GM12891 (cell line): ENCODE measurements at regions not wholly inside any gene's neighbourhood (a gene's known extent, or its start where the extent isn't known, plus 50 kb on each side); places are given as distances from the start of the nearest gene placed in this dataset.

ENCODE experiments used
- DNase-seq: peaks from one replicate; pipeline ENCODE4 v3.0.0; 2011; ENCODE audit warnings: low spot score; ENCODE audit not compliant: insufficient read length
- FAIRE-seq: peaks from 2 replicates; lab custom pipeline; 2011; peaks lifted over from hg19 to GRCh38; lab: Jason Lieb, UNC
- PAX5 ChIP-seq: IDR thresholded peaks from 2 replicates; pipeline ENCODE4 v1.6.1; 2011; ENCODE audit warnings: low read length, moderate library complexity, mild to moderate bottlenecking; ENCODE audit not compliant: insufficient read depth, severe bottlenecking
- POLR2A ChIP-seq: IDR thresholded peaks from 2 replicates; pipeline ENCODE4 v1.6.1; 2011; ENCODE audit warnings: low read depth, low read length, control low read depth
- POLR2AphosphoS5 ChIP-seq: IDR thresholded peaks from 2 replicates; pipeline ENCODE4 v1.6.1; 2011; ENCODE audit warnings: low read depth, low read length, control low read depth
- POU2F2 ChIP-seq: IDR thresholded peaks from 2 replicates; pipeline ENCODE4 v1.6.1; 2011; ENCODE audit warnings: low read depth, mild to moderate bottlenecking, control low read depth, low read length, moderate library complexity
- SPI1 ChIP-seq: IDR thresholded peaks from 2 replicates; pipeline ENCODE4 v1.6.1; 2011; ENCODE audit warnings: low read depth, low read length, control low read depth
- TAF1 ChIP-seq: IDR thresholded peaks from 2 replicates; pipeline ENCODE4 v1.6.1; 2011; ENCODE audit warnings: low read depth, low read length, control low read depth

- TF ChIP-seq TAF1 (no peak), PAX5 (no peak), SPI1 (no peak), POLR2AphosphoS5 (no peak), POLR2A (no peak), POU2F2 (no peak)
- no peak for FAIRE-seq
- DNase-seq, result no peak
These were observed 144.2 kb upstream of the CDH10 start for GRCh38 chr5:24788829-24789514.

GRCh38 chr5:24786108-24786507 lies 141.3 kb upstream of the CDH10 start:
- DNase-seq (no peak), FAIRE-seq (no peak)
- TF ChIP-seq POLR2AphosphoS5 (no peak), TAF1 (no peak), POU2F2 (no peak), PAX5 (no peak), SPI1 (no peak), POLR2A (no peak)

GRCh38 chr5:24783596-24783995 lies 138.8 kb upstream of the CDH10 start:
- no peak for DNase-seq
- TF ChIP-seq PAX5, result no peak
- no peak for TF ChIP-seq TAF1
- TF ChIP-seq SPI1, result no peak
- TF ChIP-seq POU2F2, result no peak
- TF ChIP-seq POLR2A, result no peak
- no peak for TF ChIP-seq POLR2AphosphoS5
- FAIRE-seq, result no peak

GRCh38 chr5:24777392-24777791 lies 132.6 kb upstream of the CDH10 start:
- FAIRE-seq, result no peak
- DNase-seq, result no peak
- TF ChIP-seq SPI1, result no peak
- no peak for TF ChIP-seq PAX5
- no peak for TF ChIP-seq POU2F2
- no peak for TF ChIP-seq POLR2AphosphoS5
- TF ChIP-seq POLR2A, result no peak
- no peak for TF ChIP-seq TAF1

GRCh38 chr5:24773261-24773660 lies 128.5 kb upstream of the CDH10 start:
- no peak for FAIRE-seq
- no peak for TF ChIP-seq TAF1
- no peak for TF ChIP-seq POU2F2
- TF ChIP-seq POLR2A, result no peak
- TF ChIP-seq POLR2AphosphoS5, result no peak
- no peak for TF ChIP-seq PAX5
- TF ChIP-seq SPI1, result no peak
- no peak for DNase-seq

GRCh38 chr5:24767086-24767485 lies 122.3 kb upstream of the CDH10 start:
- DNase-seq (no peak), FAIRE-seq (no peak)
- TF ChIP-seq PAX5 (no peak), POU2F2 (no peak)

- no peak for DNase-seq
- no peak for TF ChIP-seq POLR2AphosphoS5
- TF ChIP-seq TAF1, result no peak
- no peak for TF ChIP-seq SPI1
- TF ChIP-seq POU2F2, result no peak
- TF ChIP-seq POLR2A, result no peak
- no peak for TF ChIP-seq PAX5
- no peak for FAIRE-seq
These were observed 120.4 kb upstream of the CDH10 start for GRCh38 chr5:24765219-24765618.

- TF ChIP-seq PAX5 (no peak), TAF1 (no peak), POLR2AphosphoS5 (no peak), SPI1 (no peak), POLR2A (no peak), POU2F2 (no peak)
- DNase-seq (no peak), FAIRE-seq (no peak)
These were observed 105.6 kb upstream of the CDH10 start for GRCh38 chr5:24750355-24750754.

- FAIRE-seq (no peak), DNase-seq (no peak)
These were observed 104.9 kb upstream of the CDH10 start for GRCh38 chr5:24749701-24750100.

GRCh38 chr5:24747327-24747726 lies 102.5 kb upstream of the CDH10 start:
- TF ChIP-seq POLR2A (no peak), TAF1 (no peak), POU2F2 (no peak), PAX5 (no peak), SPI1 (no peak), POLR2AphosphoS5 (no peak)
- DNase-seq (no peak), FAIRE-seq (no peak)

More at GRCh38 chr5:24749701-24750100, 104.9 kb upstream of the CDH10 start:
- no peak for TF ChIP-seq POLR2A
- no peak for TF ChIP-seq PAX5
- no peak for TF ChIP-seq POLR2AphosphoS5
